Neural cell (in vitro differentiated cells): ENCODE measurements at regions not wholly inside any gene's neighbourhood (a gene's known extent, or its start where the extent isn't known, plus 50 kb on each side); places are given as distances from the start of the nearest gene placed in this dataset.

Source experiments
- H2AFZ ChIP-seq: fragments of 200-600, 300-800 bp; sonication (generic), shearing (Covaris generic); 2 replicates; pipeline ENCODE4 v1.6.0; 2014; ENCODE audit warnings: low read depth, mild to moderate bottlenecking, antibody characterized with exemption, low read length, moderate library complexity
- H3F3A ChIP-seq: fragments of 200-600 bp; shearing (Covaris generic); 2 replicates; pipeline ENCODE4 v1.6.1; 2016; ENCODE audit warnings: mild to moderate bottlenecking, moderate library complexity, mixed read lengths, antibody characterized with exemption, low read length; ENCODE audit not compliant: insufficient read depth, poor library complexity, severe bottlenecking
- H3K27ac ChIP-seq: fragments of 200-600, 300-800 bp; sonication (generic), shearing (Covaris generic); 2 replicates; pipeline ENCODE4 v1.5.1; 2014; ENCODE audit warnings: mild to moderate bottlenecking, low read length, moderate library complexity
- H3K27me3 ChIP-seq: fragments of 300-800, 200-600 bp; sonication (generic), shearing (Covaris generic); 2 replicates; pipeline ENCODE4 v1.6.0; 2014; ENCODE audit warnings: mild to moderate bottlenecking, low read depth, low read length, moderate library complexity; ENCODE audit not compliant: insufficient read depth
- H3K36me3 ChIP-seq: fragments of 300-800, 200-600 bp; sonication (generic), shearing (Covaris generic); 2 replicates; pipeline ENCODE4 v1.5.1; 2014; ENCODE audit warnings: mild to moderate bottlenecking, antibody characterized with exemption, low read length, moderate library complexity; ENCODE audit not compliant: insufficient read depth
- H3K4me2 ChIP-seq: fragments of 300-800, 200-600 bp; sonication (generic), shearing (Covaris generic); 2 replicates; pipeline ENCODE4 v1.6.0; 2014; ENCODE audit warnings: mild to moderate bottlenecking, low read length
- H3K4me3 ChIP-seq: fragments of 300-800, 200-600 bp; sonication (generic), shearing (Covaris generic); 2 replicates; pipeline ENCODE4 v1.5.1; 2014; ENCODE audit warnings: mild to moderate bottlenecking, low read length, moderate library complexity
- H3K79me2 ChIP-seq: fragments of 200-600 bp; shearing (Covaris generic); replicated peaks from 2 replicates; pipeline ENCODE4 v1.6.0; 2014; ENCODE audit warnings: mild to moderate bottlenecking, low read length, moderate library complexity; ENCODE audit not compliant: insufficient read depth
- H3K9ac ChIP-seq: fragments of 300-800, 200-600 bp; sonication (generic), shearing (Covaris generic); 2 replicates; pipeline ENCODE4 v1.6.1; 2016; ENCODE audit warnings: mild to moderate bottlenecking, low read length, mixed read lengths
- H3K9me2 ChIP-seq: fragments of 200-600 bp; shearing (Covaris generic); 2 replicates; pipeline ENCODE4 v1.6.1; 2016; ENCODE audit warnings: mild to moderate bottlenecking, low read length, mixed read lengths; ENCODE audit not compliant: insufficient read depth
- H3K9me3 ChIP-seq: fragments of 200-600, 300-800 bp; sonication (generic), shearing (Covaris generic); 2 replicates; pipeline ENCODE4 v1.6.1; 2016; ENCODE audit warnings: mild to moderate bottlenecking, mixed run types, low read length, moderate library complexity, mixed read lengths
- H4K20me1 ChIP-seq: fragments of 200-600 bp; shearing (Covaris generic); 2 replicates; pipeline ENCODE4 v1.6.1; 2016; ENCODE audit warnings: mild to moderate bottlenecking, mixed run types; ENCODE audit not compliant: insufficient read depth
- EP300 ChIP-seq: fragments of 450-650 bp; conservative IDR thresholded peaks from 2 replicates; pipeline ENCODE4 v1.6.1; 2014; ENCODE audit warnings: antibody characterized with exemption, mild to moderate bottlenecking, moderate library complexity; ENCODE audit not compliant: poor library complexity, severe bottlenecking
- EZH2 ChIP-seq: fragments of 200-600, 300-800 bp; shearing (Covaris generic), sonication (generic); IDR thresholded peaks from 2 replicates; pipeline ENCODE4 v1.6.1; 2014; ENCODE audit warnings: antibody characterized with exemption, low read length, borderline replicate concordance, mild to moderate bottlenecking; ENCODE audit not compliant: insufficient read depth, poor library complexity, severe bottlenecking
- MXI1 ChIP-seq: fragments of 450-650 bp; conservative IDR thresholded peaks from 2 replicates; pipeline ENCODE4 v1.6.1; 2014; ENCODE audit warnings: antibody characterized with exemption, mild to moderate bottlenecking; ENCODE audit not compliant: poor library complexity, severe bottlenecking
- POLR2AphosphoS5 ChIP-seq: IDR thresholded peaks from 2 replicates; pipeline ENCODE4 v1.6.1; 2012
- RAD21 ChIP-seq: fragments of 450-650 bp; conservative IDR thresholded peaks from 2 replicates; pipeline ENCODE4 v1.6.1; 2014; ENCODE audit warnings: antibody characterized with exemption, mild to moderate bottlenecking, moderate library complexity
- SMC3 ChIP-seq: fragments of 450-650 bp; conservative IDR thresholded peaks from 2 replicates; pipeline ENCODE4 v1.6.1; 2014; ENCODE audit warnings: antibody characterized with exemption, mild to moderate bottlenecking, moderate library complexity; ENCODE audit not compliant: poor library complexity
- TAF1 ChIP-seq: IDR thresholded peaks from 2 replicates; pipeline ENCODE4 v1.6.1; 2012; ENCODE audit warnings: low read depth
- TF ChIP-seq, protein P1 (sequence below): IDR thresholded peaks from 2 replicates; pipeline ENCODE4 v1.6.1; 2012; ENCODE audit warnings: borderline replicate concordance
- TF ChIP-seq, protein P2 (sequence below): fragments of 450-650 bp; IDR thresholded peaks from 2 replicates; pipeline ENCODE4 v1.5.1; 2014; ENCODE audit warnings: antibody characterized with exemption, mild to moderate bottlenecking, moderate library complexity; ENCODE audit not compliant: poor library complexity, severe bottlenecking

DNA sequence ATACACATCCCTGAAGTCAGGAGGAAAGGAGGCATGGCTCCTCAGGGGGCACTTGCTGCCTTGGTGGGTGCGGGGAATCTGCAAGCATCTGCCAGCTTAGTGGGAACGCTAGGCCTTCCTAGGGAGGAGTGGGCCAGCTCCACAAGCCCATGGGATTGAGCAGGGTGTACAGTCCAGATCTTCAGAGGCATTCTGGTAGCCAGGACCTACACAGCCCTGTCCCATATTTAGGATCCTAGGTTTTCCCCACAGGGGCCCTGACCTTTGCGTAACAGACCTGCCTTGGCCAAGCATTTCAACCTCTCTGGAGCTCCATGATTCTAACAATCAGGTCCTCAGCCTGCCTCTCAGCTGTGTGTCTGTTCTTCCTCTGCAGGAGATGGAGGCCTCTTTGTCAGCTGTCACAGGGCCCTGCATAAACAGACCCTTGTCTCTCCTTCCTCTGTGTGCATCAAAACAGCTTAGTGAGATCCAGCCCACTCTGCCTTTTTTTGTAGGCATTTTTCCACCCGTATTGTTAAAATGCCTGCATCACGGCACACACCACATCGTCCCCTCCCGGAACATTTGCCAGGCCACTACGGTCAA lies 140.2 kb upstream of the NDUFV2 start:
- Histone ChIP-seq H3K4me3 (no peak overlapping the region), H3F3A (no peaks in the 10 kb centered on the region), H3K9me2 (no peaks in the 10 kb centered on the region), H3K9me3 (no peaks in the 10 kb centered on the region), H3K9ac (no peak overlapping the region), H3K79me2 (no peaks in the 10 kb centered on the region), H3K4me2 (no peak overlapping the region), H4K20me1 (no peaks in the 10 kb centered on the region), H3K36me3 (no peaks in the 10 kb centered on the region), H2AFZ (no peak overlapping the region), H3K27me3 (no peaks in the 10 kb centered on the region), H3K27ac (no peak overlapping the region)
- TF ChIP-seq SMC3 (no peak), POLR2AphosphoS5 (no peak), MXI1 (no peak)
- TF ChIP-seq, protein P1, sequence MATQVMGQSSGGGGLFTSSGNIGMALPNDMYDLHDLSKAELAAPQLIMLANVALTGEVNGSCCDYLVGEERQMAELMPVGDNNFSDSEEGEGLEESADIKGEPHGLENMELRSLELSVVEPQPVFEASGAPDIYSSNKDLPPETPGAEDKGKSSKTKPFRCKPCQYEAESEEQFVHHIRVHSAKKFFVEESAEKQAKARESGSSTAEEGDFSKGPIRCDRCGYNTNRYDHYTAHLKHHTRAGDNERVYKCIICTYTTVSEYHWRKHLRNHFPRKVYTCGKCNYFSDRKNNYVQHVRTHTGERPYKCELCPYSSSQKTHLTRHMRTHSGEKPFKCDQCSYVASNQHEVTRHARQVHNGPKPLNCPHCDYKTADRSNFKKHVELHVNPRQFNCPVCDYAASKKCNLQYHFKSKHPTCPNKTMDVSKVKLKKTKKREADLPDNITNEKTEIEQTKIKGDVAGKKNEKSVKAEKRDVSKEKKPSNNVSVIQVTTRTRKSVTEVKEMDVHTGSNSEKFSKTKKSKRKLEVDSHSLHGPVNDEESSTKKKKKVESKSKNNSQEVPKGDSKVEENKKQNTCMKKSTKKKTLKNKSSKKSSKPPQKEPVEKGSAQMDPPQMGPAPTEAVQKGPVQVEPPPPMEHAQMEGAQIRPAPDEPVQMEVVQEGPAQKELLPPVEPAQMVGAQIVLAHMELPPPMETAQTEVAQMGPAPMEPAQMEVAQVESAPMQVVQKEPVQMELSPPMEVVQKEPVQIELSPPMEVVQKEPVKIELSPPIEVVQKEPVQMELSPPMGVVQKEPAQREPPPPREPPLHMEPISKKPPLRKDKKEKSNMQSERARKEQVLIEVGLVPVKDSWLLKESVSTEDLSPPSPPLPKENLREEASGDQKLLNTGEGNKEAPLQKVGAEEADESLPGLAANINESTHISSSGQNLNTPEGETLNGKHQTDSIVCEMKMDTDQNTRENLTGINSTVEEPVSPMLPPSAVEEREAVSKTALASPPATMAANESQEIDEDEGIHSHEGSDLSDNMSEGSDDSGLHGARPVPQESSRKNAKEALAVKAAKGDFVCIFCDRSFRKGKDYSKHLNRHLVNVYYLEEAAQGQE, result no peak
- TF ChIP-seq, protein P2, sequence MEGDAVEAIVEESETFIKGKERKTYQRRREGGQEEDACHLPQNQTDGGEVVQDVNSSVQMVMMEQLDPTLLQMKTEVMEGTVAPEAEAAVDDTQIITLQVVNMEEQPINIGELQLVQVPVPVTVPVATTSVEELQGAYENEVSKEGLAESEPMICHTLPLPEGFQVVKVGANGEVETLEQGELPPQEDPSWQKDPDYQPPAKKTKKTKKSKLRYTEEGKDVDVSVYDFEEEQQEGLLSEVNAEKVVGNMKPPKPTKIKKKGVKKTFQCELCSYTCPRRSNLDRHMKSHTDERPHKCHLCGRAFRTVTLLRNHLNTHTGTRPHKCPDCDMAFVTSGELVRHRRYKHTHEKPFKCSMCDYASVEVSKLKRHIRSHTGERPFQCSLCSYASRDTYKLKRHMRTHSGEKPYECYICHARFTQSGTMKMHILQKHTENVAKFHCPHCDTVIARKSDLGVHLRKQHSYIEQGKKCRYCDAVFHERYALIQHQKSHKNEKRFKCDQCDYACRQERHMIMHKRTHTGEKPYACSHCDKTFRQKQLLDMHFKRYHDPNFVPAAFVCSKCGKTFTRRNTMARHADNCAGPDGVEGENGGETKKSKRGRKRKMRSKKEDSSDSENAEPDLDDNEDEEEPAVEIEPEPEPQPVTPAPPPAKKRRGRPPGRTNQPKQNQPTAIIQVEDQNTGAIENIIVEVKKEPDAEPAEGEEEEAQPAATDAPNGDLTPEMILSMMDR, result no peak

DNA sequence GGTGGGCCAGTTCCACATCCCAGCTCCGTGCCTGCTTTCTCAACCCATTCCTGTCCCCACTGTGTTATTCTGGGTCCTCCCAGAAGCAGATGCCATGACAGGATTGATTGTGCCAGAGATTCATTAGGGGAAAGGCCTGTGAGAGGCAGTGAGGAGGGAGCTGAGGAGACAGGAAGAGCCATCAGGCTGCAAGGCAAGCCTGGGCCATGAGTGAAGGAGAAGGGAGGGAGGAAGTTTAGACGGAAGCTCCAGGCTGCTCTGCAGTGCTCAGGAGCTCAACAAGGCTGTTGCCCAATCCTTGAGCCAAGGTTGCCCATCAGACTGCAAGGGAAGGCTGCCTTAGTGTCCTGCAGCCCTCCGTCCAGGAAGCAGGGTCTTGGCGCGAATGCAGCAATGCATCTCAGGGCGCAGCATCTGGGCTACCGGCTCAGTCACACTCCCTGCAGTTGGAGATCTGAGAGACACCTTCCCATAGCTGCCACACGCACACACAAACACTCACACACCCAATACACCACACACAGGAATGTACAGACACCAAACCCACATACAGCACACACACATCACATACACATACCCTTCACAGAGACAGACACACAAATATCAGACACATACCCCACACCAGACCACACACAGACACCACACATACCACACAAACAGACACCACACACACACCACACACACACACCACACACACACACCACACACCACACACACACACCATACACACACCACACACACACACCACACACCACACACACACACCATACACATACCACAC lies 139.5 kb upstream of the NDUFV2 start:
- H3K4me2 ChIP-seq, result no peak overlapping the region
- no peak overlapping the region for H2AFZ ChIP-seq
- no peaks in the 10 kb centered on the region for H3K36me3 ChIP-seq
- no peak overlapping the region for H3K9ac ChIP-seq
- H3K4me3 ChIP-seq, result no peak overlapping the region
- no peaks in the 10 kb centered on the region for H3K27me3 ChIP-seq
- no peaks in the 10 kb centered on the region for H3K9me3 ChIP-seq
- no peaks in the 10 kb centered on the region for H4K20me1 ChIP-seq
- no peak for TF ChIP-seq POLR2AphosphoS5
- no peak for TF ChIP-seq EZH2
- TF ChIP-seq TAF1, result no peak
- TF ChIP-seq, protein P2, result no peak
- TF ChIP-seq SMC3, result no peak
- no peak for TF ChIP-seq RAD21
- TF ChIP-seq, protein P1, result no peak
- TF ChIP-seq MXI1, result no peak
- TF ChIP-seq EP300, result no peak
- H3K9me2 ChIP-seq, result no peaks in the 10 kb centered on the region
- no peak overlapping the region for H3K27ac ChIP-seq
- no peaks in the 10 kb centered on the region for H3K79me2 ChIP-seq
- H3F3A ChIP-seq, result no peaks in the 10 kb centered on the region
